ENCODE measurements at regions not wholly inside any gene's neighbourhood (a gene's known extent, or its start where the extent isn't known, plus 50 kb on each side); places are given as distances from the start of the nearest gene placed in this dataset.

- no peaks in the 10 kb centered on the region for H3K27me3 Mint-ChIP-seq (ENCODE audit: low read depth)
- no peak overlapping the region for H3K27ac Mint-ChIP-seq
- H3K9me3 Mint-ChIP-seq, result peaks cover 14% of the 10 kb centered on the region
- H3K4me1 Mint-ChIP-seq, result peaks cover 3% of the 10 kb centered on the region; the same call in 1 of the 2 replicates
- ChIA-PET POLR2A (no interaction called here), CTCF (no interaction called here)
- H3K4me3 Mint-ChIP-seq, result no peak overlapping the region
- peaks cover 3% of the 10 kb centered on the region; the same call in 1 of the 2 replicates for H3K36me3 Mint-ChIP-seq
- DNase-seq (ENCODE audit: low spot score) (no peak), ATAC-seq (no peak)
- TF ChIP-seq NR2C2 (CRISPR knock-in tag; IDR thresholded peaks at IDR 0.05) (no peak), MXD4 (CRISPR knock-in tag; IDR thresholded peaks at IDR 0.05; ENCODE audit: borderline replicate concordance) (no peak), NR1H2 (CRISPR knock-in tag; IDR thresholded peaks at IDR 0.05) (no peak), IRF1 (CRISPR knock-in tag; IDR thresholded peaks at IDR 0.05) (no peak), E2F4 (CRISPR knock-in tag; IDR thresholded peaks at IDR 0.05; ENCODE audit: borderline replicate concordance, low read depth) (no peak), ZNF138 (CRISPR knock-in tag; conservative IDR thresholded peaks at IDR 0.05) (no peak), ARID4B (CRISPR knock-in tag; IDR thresholded peaks at IDR 0.05; ENCODE audit: borderline replicate concordance) (no peak), TP53 (CRISPR knock-in tag; IDR thresholded peaks at IDR 0.05) (no peak), USF2 (CRISPR knock-in tag; IDR thresholded peaks at IDR 0.05) (no peak), USF1 (CRISPR knock-in tag; IDR thresholded peaks at IDR 0.05) (no peak), IRF2 (CRISPR knock-in tag; IDR thresholded peaks at IDR 0.05; ENCODE audit: borderline replicate concordance, low read depth) (no peak), KAT7 (CRISPR knock-in tag; IDR thresholded peaks at IDR 0.05; ENCODE audit: borderline replicate concordance) (no peak), ATF6 (CRISPR knock-in tag; IDR thresholded peaks at IDR 0.05) (no peak), ZNF671 (CRISPR knock-in tag; IDR thresholded peaks at IDR 0.05) (no peak), ZSCAN18 (CRISPR knock-in tag; IDR thresholded peaks at IDR 0.05) (no peak), SP1 (CRISPR knock-in tag; conservative IDR thresholded peaks at IDR 0.05) (no peak), PRRX2 (CRISPR knock-in tag; IDR thresholded peaks at IDR 0.05) (no peak)
These were observed 1321.8 kb upstream of the CRIM1 start for GRCh38 chr2:35033748-35034147.

Measured in WTC11 (cell line).